Heart right ventricle (tissue), 16 donors: ENCODE measurements at regions not wholly inside any gene's neighbourhood (a gene's known extent, or its start where the extent isn't known, plus 50 kb on each side); places are given as distances from the start of the nearest gene placed in this dataset.

Experiments used
- ATAC-seq, 8 donors: fragments of 200-7000 bp; cut with Tn5 transposase; one replicate each; pipeline ENCODE4 v1.9.1; 2020; ENCODE audit warnings: mild to moderate bottlenecking in 8 of 8, moderate library complexity in 8 of 8, moderate number of reproducible peaks in 1 of 8
- DNase-seq, 2 donors: peaks; one replicate each; pipeline ENCODE4 v3.0.0-alpha.2; 2020
- H3K27ac ChIP-seq, 10 donors: fragments of 200-600 bp; sonication (generic) in 2 of 10; one replicate each; pipeline versions ENCODE4 v1.5.0 to v1.8.0; 2020 to 2022; ENCODE audit warnings: mild to moderate bottlenecking in 3 of 10
- H3K27me3 ChIP-seq, 7 donors: fragments of 200-600 bp; one replicate each; pipeline ENCODE4 v1.8.0; 2021 to 2022; ENCODE audit warnings: mild to moderate bottlenecking in 2 of 7
- H3K36me3 ChIP-seq, 9 donors: fragments of 200-600 bp; sonication (generic) in 1 of 9; one replicate each; pipeline versions ENCODE4 v1.5.0 to v1.8.0; 2020 to 2022; ENCODE audit warnings: mild to moderate bottlenecking in 2 of 9
- H3K4me1 ChIP-seq, 9 donors: fragments of 200-600 bp; sonication (generic) in 1 of 9; one replicate each; pipeline versions ENCODE4 v1.5.0 to v1.8.0; 2020 to 2022; ENCODE audit warnings: mild to moderate bottlenecking in 4 of 9
- H3K4me3 ChIP-seq, 10 donors: fragments of 200-600 bp; sonication (generic) in 2 of 10; one replicate each; pipeline versions ENCODE4 v1.5.0 to v1.8.0; 2020 to 2022; ENCODE audit warnings: mild to moderate bottlenecking in 7 of 10, moderate library complexity in 2 of 10
- H3K9me3 ChIP-seq, 11 donors: fragments of 200-600 bp in 10 of 11; sonication (generic) in 2 of 11; one replicate each; pipeline versions ENCODE4 v1.5.0 to v1.8.0; 2013 to 2022; ENCODE audit warnings: mild to moderate bottlenecking in 2 of 11, control low read depth in 1 of 11, moderate library complexity in 1 of 11
- CTCF ChIP-seq, 9 donors: fragments of 200-600 bp; sonication (generic) in 2 of 9; IDR thresholded peaks; one replicate each; pipeline versions ENCODE4 v1.5.0 to v1.8.0; 2021 to 2022; ENCODE audit warnings: antibody characterized with exemption in 9 of 9, mild to moderate bottlenecking in 5 of 9, moderate library complexity in 1 of 9
- WGBS, 2 donors: extraction: QIAGEN DNeasy Blood & Tissue Kit; methylation state at CpG; one replicate each; pipeline ENCODE4 v1.1.7; 2013; ENCODE audit warnings: inconsistent platforms in 1 of 2; 5-methylcytosine and 5-hydroxymethylcytosine counted together
- intact Hi-C, 10 donors: fragments of 100-400 bp; cut with DNase I; formaldehyde crosslinking; loops; one replicate each; pipeline versions ENCODE4 v1.11.1 to v1.14.2; 2022
- donor health status: Arrhythmogenic right ventricular cardiomyopathy.
- donor health status: ischemic (EF 13 %, LVEDD 7.1; RV severe dilation, severe dysfunction).
- donor health status: healthy with polysubstance abuse.
- donor health status: DM: no; HTN: yes; CAD: no.
- donor health status: DM: no; HTN: no; CAD: no.
- donor health status: ischemic (EF 25% LVEDD 6.9; RV normal size, moderate dysfunction).
- donor health status: ischemic (EF 25% LVEDD 5.7; RV mildly dilated, moderate dysfunction).
- donor health status: healthy.
- donor health status: DM: yes; HTN: yes; CAD: no.
- donor health status: Ischemic cardiomyopathy.
- donor health status: ischemic (EF 35%, LVEDD 5.7; RV mildly dilated, moderate dysfunction).
- donor health status: nonischemic (EF 11% LVEDD 7.7; RV severe dilation, severe dysfunction).
- donor health status: DM: yes; HTN: yes; CAD: no.
- donor health status: PGD.
- donor health status: ischemic (EF 29% LVEDD 5.4; RV normal size, mild dysfunction).
- donor health status: nonischemic (EF 23%, LVEDD 6.1; RV moderate dilation, normal function).

DNA sequence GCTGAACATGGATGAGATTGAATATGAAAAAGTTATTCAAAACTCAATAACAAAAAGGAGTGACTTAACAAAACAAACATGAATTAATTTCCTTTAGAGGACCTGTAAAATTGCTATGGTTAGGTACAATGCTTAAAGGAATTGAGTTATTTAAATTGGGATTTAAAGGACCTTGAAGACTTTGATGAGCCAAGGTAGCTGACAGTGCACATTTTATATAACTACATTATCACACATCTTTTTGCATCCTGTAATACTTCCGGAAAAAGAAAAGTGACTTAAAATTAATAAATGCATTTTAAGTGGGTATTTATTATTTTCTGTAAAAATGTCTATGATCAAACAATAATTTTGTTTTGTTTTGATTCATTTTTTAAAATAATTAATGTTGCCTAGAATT, 964.8 kb upstream of the SLIT2 start:
- no peaks in the 10 kb centered on the region for H3K4me1 ChIP-seq
- H3K9me3 ChIP-seq, result peaks cover 0 to 40% (median 1%) of the 10 kb centered on the region in 11 donors
- WGBS, 2 donors, result 94 to 96% methylated on average over 1 of the region's 1 CpG
- no peak overlapping the region for H3K4me3 ChIP-seq
- H3K36me3 ChIP-seq, result no peaks in the 10 kb centered on the region
- DNase-seq, result no peak
- ATAC-seq, result no peak
- no peak for TF ChIP-seq CTCF (IDR thresholded peaks at IDR 0.05)
- no peak overlapping the region for H3K27ac ChIP-seq
- intact Hi-C loops, result no loop called here
- no peaks in the 10 kb centered on the region for H3K27me3 ChIP-seq

GRCh38 chr4:19285146-19285545, 966.6 kb upstream of the SLIT2 start:
- Histone ChIP-seq H3K4me1 (no peaks in the 10 kb centered on the region), H3K9me3 (peaks cover 0 to 40% (median 0%) of the 10 kb centered on the region in 11 donors), H3K36me3 (no peaks in the 10 kb centered on the region), H3K27ac (no peak overlapping the region), H3K4me3 (no peak overlapping the region), H3K27me3 (no peaks in the 10 kb centered on the region)
- no peak for ATAC-seq
- no peak for DNase-seq
- no peak for TF ChIP-seq CTCF (IDR thresholded peaks at IDR 0.05)
- WGBS, 2 donors, result 67 to 75% methylated on average over 3 of the region's 3 CpGs
- intact Hi-C loops, result no loop called here

DNA sequence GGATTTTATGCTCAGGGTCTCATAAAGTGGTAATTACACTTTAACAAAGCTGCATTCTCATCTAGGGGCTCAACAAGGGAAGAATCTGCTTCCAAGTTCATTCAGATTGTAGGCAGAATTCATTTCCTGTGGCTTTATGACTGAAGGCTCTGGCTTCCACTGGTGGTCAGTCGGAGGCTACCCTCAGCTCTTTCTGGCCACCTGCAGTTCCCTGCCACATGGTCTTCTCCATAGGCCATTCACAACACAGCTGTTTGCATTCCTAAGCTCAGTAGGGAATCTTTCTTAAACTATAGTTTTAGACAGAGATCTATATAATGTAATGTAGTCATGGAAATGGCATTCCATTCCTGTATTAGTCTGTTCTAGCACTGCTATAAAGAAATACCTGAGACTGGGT, 973.0 kb upstream of the SLIT2 start:
- DNase-seq (no peak), ATAC-seq (no peak)
- no peak for TF ChIP-seq CTCF (IDR thresholded peaks at IDR 0.05)
- Histone ChIP-seq H3K36me3 (no peaks in the 10 kb centered on the region), H3K27ac (no peak overlapping the region), H3K9me3 (peaks cover 0 to 41% (median 0%) of the 10 kb centered on the region in 11 donors), H3K4me1 (no peaks in the 10 kb centered on the region), H3K4me3 (no peak overlapping the region), H3K27me3 (no peaks in the 10 kb centered on the region)
- 83 to 89% methylated on average over 1 of the region's 1 CpG for WGBS, 2 donors
- intact Hi-C loops, result no loop called here

DNA sequence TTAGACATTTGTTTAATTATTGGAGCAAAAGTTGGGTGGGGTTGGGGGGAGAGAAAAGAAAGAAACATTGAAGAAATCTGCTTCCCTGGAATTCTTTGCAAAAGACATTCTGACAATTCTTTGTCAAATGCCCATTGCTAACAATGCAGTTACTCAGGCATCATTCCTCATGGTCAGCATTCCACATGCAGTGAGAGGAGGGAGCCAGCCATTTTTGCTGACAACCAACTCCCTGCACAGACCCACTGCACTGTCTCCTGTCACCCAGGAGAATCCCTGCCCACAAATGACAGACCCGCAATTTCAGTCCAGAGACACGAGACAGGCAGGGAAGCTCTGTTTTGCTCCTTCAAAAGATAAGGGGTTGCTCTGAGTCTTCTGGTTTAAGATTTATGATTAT, 985.1 kb upstream of the SLIT2 start:
- no peak for ATAC-seq
- no peak overlapping the region for H3K27ac ChIP-seq
- peaks cover 0 to 8% (median 0%) of the 10 kb centered on the region in 11 donors for H3K9me3 ChIP-seq
- H3K36me3 ChIP-seq, result no peaks in the 10 kb centered on the region
- no peak for DNase-seq
- no peak for TF ChIP-seq CTCF (IDR thresholded peaks at IDR 0.05)
- intact Hi-C loops, result no loop called here
- H3K4me3 ChIP-seq, result no peak overlapping the region
- WGBS, 2 donors, result 53% methylated on average over 2 of the region's 2 CpGs
- no peaks in the 10 kb centered on the region for H3K4me1 ChIP-seq
- H3K27me3 ChIP-seq, result no peaks in the 10 kb centered on the region
